Parathyroid adenoma (tissue), 2 donors: ENCODE measurements at regions not wholly inside any gene's neighbourhood (a gene's known extent, or its start where the extent isn't known, plus 50 kb on each side); places are given as distances from the start of the nearest gene placed in this dataset.

Source experiments
- H2AFZ ChIP-seq: fragments of 300-600 bp; sonication (generic); one replicate; pipeline ENCODE4 v1.7.0; 2017; ENCODE audit warnings: antibody characterized with exemption, mild to moderate bottlenecking
- H3K27ac ChIP-seq: fragments of 300-600 bp; sonication (generic); one replicate; pipeline ENCODE4 v1.7.0; 2017
- H3K27me3 ChIP-seq: fragments of 300-600 bp; sonication (generic); one replicate; pipeline ENCODE4 v1.7.0; 2017; ENCODE audit warnings: low read length; ENCODE audit not compliant: control insufficient read depth, insufficient read depth
- H3K36me3 ChIP-seq: fragments of 300-600 bp; sonication (generic); one replicate; pipeline ENCODE4 v1.7.0; 2017; ENCODE audit warnings: low read length; ENCODE audit not compliant: control insufficient read depth, insufficient read depth
- H3K4me1 ChIP-seq: fragments of 300-600 bp; sonication (generic); one replicate; pipeline ENCODE4 v1.7.0; 2017; ENCODE audit warnings: control low read depth
- H3K4me2 ChIP-seq: fragments of 300-600 bp; sonication (generic); one replicate; pipeline ENCODE4 v1.7.0; 2017; ENCODE audit warnings: low read length
- H3K4me3 ChIP-seq: fragments of 300-600 bp; sonication (generic); one replicate; pipeline ENCODE4 v1.7.0; 2017; ENCODE audit warnings: low read depth, low read length
- H3K79me2 ChIP-seq: fragments of 300-600 bp; sonication (generic); one replicate; pipeline ENCODE4 v1.7.0; 2017; ENCODE audit warnings: control low read depth
- H3K9ac ChIP-seq: fragments of 300-600 bp; sonication (generic); one replicate; pipeline ENCODE4 v1.7.0; 2017; ENCODE audit warnings: mild to moderate bottlenecking
- H3K9me3 ChIP-seq: fragments of 300-600 bp; sonication (generic); one replicate; pipeline ENCODE4 v1.7.0; 2017; ENCODE audit warnings: low read length; ENCODE audit not compliant: control insufficient read depth
- CTCF ChIP-seq: fragments of 300-600 bp; sonication (generic); IDR thresholded peaks from one replicate; pipeline ENCODE4 v1.7.0; 2017; ENCODE audit warnings: antibody characterized with exemption, mild to moderate bottlenecking
- donor health status: primary hyperparathyroidism.

GRCh38 chr7:16354573-16354972 lies 66.8 kb downstream of the CRPPA start:
- no peak overlapping the region for H3K4me3 ChIP-seq
- H3K27me3 ChIP-seq, result no peaks in the 10 kb centered on the region
- H3K27ac ChIP-seq, result no peak overlapping the region
- TF ChIP-seq CTCF, result no peak
- H2AFZ ChIP-seq, result no peak overlapping the region
- H3K4me1 ChIP-seq, result no peaks in the 10 kb centered on the region
- no peaks in the 10 kb centered on the region for H3K36me3 ChIP-seq
- H3K9ac ChIP-seq, result no peak overlapping the region
- no peak overlapping the region for H3K4me2 ChIP-seq
- H3K9me3 ChIP-seq, result no peaks in the 10 kb centered on the region
- no peaks in the 10 kb centered on the region for H3K79me2 ChIP-seq

- Histone ChIP-seq H3K9me3 (no peaks in the 10 kb centered on the region), H3K4me3 (no peak overlapping the region), H3K27ac (no peak overlapping the region), H3K79me2 (no peaks in the 10 kb centered on the region), H3K9ac (no peak overlapping the region), H3K36me3 (no peaks in the 10 kb centered on the region), H3K27me3 (no peaks in the 10 kb centered on the region), H3K4me1 (no peaks in the 10 kb centered on the region), H2AFZ (no peak overlapping the region), H3K4me2 (no peak overlapping the region)
- TF ChIP-seq CTCF, result no peak
Measured at GRCh38 chr7:16353226-16353625, 68.1 kb downstream of the CRPPA start.

GRCh38 chr7:16350634-16351033 lies 70.7 kb downstream of the CRPPA start:
- Histone ChIP-seq H3K27ac (no peak overlapping the region), H3K9ac (no peak overlapping the region), H3K79me2 (no peaks in the 10 kb centered on the region), H2AFZ (no peak overlapping the region), H3K4me3 (no peak overlapping the region), H3K4me1 (no peaks in the 10 kb centered on the region), H3K9me3 (no peaks in the 10 kb centered on the region), H3K36me3 (no peaks in the 10 kb centered on the region), H3K4me2 (no peak overlapping the region), H3K27me3 (no peaks in the 10 kb centered on the region)
- no peak for TF ChIP-seq CTCF

GRCh38 chr7:16348251-16348650 lies 73.1 kb downstream of the CRPPA start:
- TF ChIP-seq CTCF, result no peak
- Histone ChIP-seq H2AFZ (no peak overlapping the region), H3K4me1 (no peaks in the 10 kb centered on the region), H3K27ac (no peak overlapping the region), H3K9me3 (no peaks in the 10 kb centered on the region), H3K27me3 (no peaks in the 10 kb centered on the region), H3K4me3 (no peak overlapping the region), H3K4me2 (no peak overlapping the region), H3K9ac (no peak overlapping the region), H3K36me3 (no peaks in the 10 kb centered on the region), H3K79me2 (no peaks in the 10 kb centered on the region)

GRCh38 chr7:16347827-16348192 lies 73.5 kb downstream of the CRPPA start:
- H3K4me2 ChIP-seq, result no peak overlapping the region
- H3K27me3 ChIP-seq, result no peaks in the 10 kb centered on the region
- no peak overlapping the region for H3K9ac ChIP-seq
- H3K4me1 ChIP-seq, result no peaks in the 10 kb centered on the region
- H3K27ac ChIP-seq, result no peak overlapping the region
- H2AFZ ChIP-seq, result no peak overlapping the region
- no peaks in the 10 kb centered on the region for H3K9me3 ChIP-seq
- no peak for TF ChIP-seq CTCF
- H3K36me3 ChIP-seq, result no peaks in the 10 kb centered on the region
- H3K4me3 ChIP-seq, result no peak overlapping the region
- no peaks in the 10 kb centered on the region for H3K79me2 ChIP-seq
